ENCODE measurements at regions not wholly inside any gene's neighbourhood (a gene's known extent, or its start where the extent isn't known, plus 50 kb on each side); places are given as distances from the start of the nearest gene placed in this dataset.
"Not testable (repeated sequence)": the region's sequence is repeated elsewhere in the genome, so short reads cannot be mapped to it uniquely, and the experiment has no call there.

GRCh38 chr4:91653067-91653466, 650.7 kb upstream of the GRID2 start:
- DNase-seq (ENCODE audit: low read depth in 2 of 3, low spot score in 2 of 3), result no peak

- no peak for DNase-seq (ENCODE audit: low read depth in 2 of 3, low spot score in 2 of 3)
Measured at GRCh38 chr4:91681091-91681490, 622.7 kb upstream of the GRID2 start.

GRCh38 chr4:91681544-91681943, 622.2 kb upstream of the GRID2 start:
- no peak for DNase-seq (ENCODE audit: low read depth in 2 of 3, low spot score in 2 of 3)

GRCh38 chr4:91684955-91685354, 618.8 kb upstream of the GRID2 start:
- DNase-seq (ENCODE audit: low read depth in 2 of 3, low spot score in 2 of 3), result no peak

- no peak for DNase-seq (ENCODE audit: low read depth in 2 of 3, low spot score in 2 of 3)
Measured at GRCh38 chr4:91688413-91688812, 615.4 kb upstream of the GRID2 start.

- not testable (repeated sequence) for DNase-seq (ENCODE audit: low read depth in 2 of 3, low spot score in 2 of 3)
Measured at GRCh38 chr4:91699691-91700090, 604.1 kb upstream of the GRID2 start.

GRCh38 chr4:91729851-91730250, 573.9 kb upstream of the GRID2 start:
- no peak for DNase-seq (ENCODE audit: low read depth in 2 of 3, low spot score in 2 of 3)

GRCh38 chr4:91734682-91735081, 569.1 kb upstream of the GRID2 start:
- DNase-seq (ENCODE audit: low read depth in 2 of 3, low spot score in 2 of 3), result no peak

- not testable (repeated sequence) for DNase-seq (ENCODE audit: low read depth in 2 of 3, low spot score in 2 of 3)
Measured at GRCh38 chr4:91738831-91739230, 564.9 kb upstream of the GRID2 start.

- DNase-seq (ENCODE audit: low read depth in 2 of 3, low spot score in 2 of 3), result no peak
Measured at GRCh38 chr4:91746551-91746950, 557.2 kb upstream of the GRID2 start.

- no peak for DNase-seq (ENCODE audit: low read depth in 2 of 3, low spot score in 2 of 3)
Measured at GRCh38 chr4:91751961-91752360, 551.8 kb upstream of the GRID2 start.

- DNase-seq (ENCODE audit: low read depth in 2 of 3, low spot score in 2 of 3), result no peak
Measured at GRCh38 chr4:91754716-91755115, 549.0 kb upstream of the GRID2 start.

- peak in 1 of 3 donors; percentile 12 for DNase-seq (ENCODE audit: low read depth in 2 of 3, low spot score in 2 of 3)
Measured at GRCh38 chr4:91758487-91758886, 545.3 kb upstream of the GRID2 start.

- no peak for DNase-seq (ENCODE audit: low read depth in 2 of 3, low spot score in 2 of 3)
Measured at GRCh38 chr4:91764085-91764484, 539.7 kb upstream of the GRID2 start.

GRCh38 chr4:91769912-91770311, 533.9 kb upstream of the GRID2 start:
- DNase-seq (ENCODE audit: low read depth in 2 of 3, low spot score in 2 of 3), result no peak

GRCh38 chr4:91791631-91792030, 512.1 kb upstream of the GRID2 start:
- not testable (repeated sequence) for DNase-seq (ENCODE audit: low read depth in 2 of 3, low spot score in 2 of 3)

GRCh38 chr4:91795947-91796346, 507.8 kb upstream of the GRID2 start:
- DNase-seq (ENCODE audit: low read depth in 2 of 3, low spot score in 2 of 3), result no peak

GRCh38 chr4:91812319-91812718, 491.4 kb upstream of the GRID2 start:
- no peak for DNase-seq (ENCODE audit: low read depth in 2 of 3, low spot score in 2 of 3)

- no peak for DNase-seq (ENCODE audit: low read depth in 2 of 3, low spot score in 2 of 3)
Measured at GRCh38 chr4:91824773-91825172, 479.0 kb upstream of the GRID2 start.

GRCh38 chr4:91826186-91826585, 477.6 kb upstream of the GRID2 start:
- DNase-seq (ENCODE audit: low read depth in 2 of 3, low spot score in 2 of 3), result no peak

GRCh38 chr4:91827914-91828313, 475.9 kb upstream of the GRID2 start:
- no peak for DNase-seq (ENCODE audit: low read depth in 2 of 3, low spot score in 2 of 3)

GRCh38 chr4:91829531-91829930, 474.2 kb upstream of the GRID2 start:
- no peak for DNase-seq (ENCODE audit: low read depth in 2 of 3, low spot score in 2 of 3)

GRCh38 chr4:91830681-91831395, 472.9 kb upstream of the GRID2 start:
- no peak for DNase-seq (ENCODE audit: low read depth in 2 of 3, low spot score in 2 of 3)

All from hematopoietic multipotent progenitor cell (in vitro differentiated cells).